ENCODE measurements at regions not wholly inside any gene's neighbourhood (a gene's known extent, or its start where the extent isn't known, plus 50 kb on each side); places are given as distances from the start of the nearest gene placed in this dataset.

DNA sequence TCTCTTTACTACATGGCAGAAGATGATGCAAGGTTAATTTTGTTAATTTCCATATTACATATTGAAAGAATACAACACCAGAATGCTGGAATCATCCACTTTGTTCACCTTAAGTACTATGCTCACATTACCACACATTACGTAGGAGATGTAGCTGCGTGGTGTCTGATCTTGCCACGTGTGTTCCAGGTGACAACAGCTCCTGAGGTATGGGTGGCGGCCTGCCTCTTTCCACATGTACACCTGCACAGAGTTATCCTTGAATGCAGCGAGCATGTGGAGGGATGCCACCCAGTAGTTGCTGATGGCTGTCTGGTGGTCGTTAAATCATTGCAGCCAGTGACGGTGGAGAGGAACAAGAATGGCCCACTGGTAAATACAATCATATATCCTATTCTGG, 740.5 kb upstream of the EEF2KMT start:
- no peak overlapping the region for H3K4me3 ChIP-seq (ENCODE audit: low read depth, low read length)
- TF ChIP-seq, protein P1, sequence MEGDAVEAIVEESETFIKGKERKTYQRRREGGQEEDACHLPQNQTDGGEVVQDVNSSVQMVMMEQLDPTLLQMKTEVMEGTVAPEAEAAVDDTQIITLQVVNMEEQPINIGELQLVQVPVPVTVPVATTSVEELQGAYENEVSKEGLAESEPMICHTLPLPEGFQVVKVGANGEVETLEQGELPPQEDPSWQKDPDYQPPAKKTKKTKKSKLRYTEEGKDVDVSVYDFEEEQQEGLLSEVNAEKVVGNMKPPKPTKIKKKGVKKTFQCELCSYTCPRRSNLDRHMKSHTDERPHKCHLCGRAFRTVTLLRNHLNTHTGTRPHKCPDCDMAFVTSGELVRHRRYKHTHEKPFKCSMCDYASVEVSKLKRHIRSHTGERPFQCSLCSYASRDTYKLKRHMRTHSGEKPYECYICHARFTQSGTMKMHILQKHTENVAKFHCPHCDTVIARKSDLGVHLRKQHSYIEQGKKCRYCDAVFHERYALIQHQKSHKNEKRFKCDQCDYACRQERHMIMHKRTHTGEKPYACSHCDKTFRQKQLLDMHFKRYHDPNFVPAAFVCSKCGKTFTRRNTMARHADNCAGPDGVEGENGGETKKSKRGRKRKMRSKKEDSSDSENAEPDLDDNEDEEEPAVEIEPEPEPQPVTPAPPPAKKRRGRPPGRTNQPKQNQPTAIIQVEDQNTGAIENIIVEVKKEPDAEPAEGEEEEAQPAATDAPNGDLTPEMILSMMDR (IDR thresholded peaks at IDR 0.05; ENCODE audit: insufficient read depth, low read length, missing control alignments) = no peak
- CTCF ChIA-PET = no interaction called here
- no peak for DNase-seq (ENCODE audit: low read depth, low spot score)
- POLR2A ChIA-PET = no interaction called here

DNA sequence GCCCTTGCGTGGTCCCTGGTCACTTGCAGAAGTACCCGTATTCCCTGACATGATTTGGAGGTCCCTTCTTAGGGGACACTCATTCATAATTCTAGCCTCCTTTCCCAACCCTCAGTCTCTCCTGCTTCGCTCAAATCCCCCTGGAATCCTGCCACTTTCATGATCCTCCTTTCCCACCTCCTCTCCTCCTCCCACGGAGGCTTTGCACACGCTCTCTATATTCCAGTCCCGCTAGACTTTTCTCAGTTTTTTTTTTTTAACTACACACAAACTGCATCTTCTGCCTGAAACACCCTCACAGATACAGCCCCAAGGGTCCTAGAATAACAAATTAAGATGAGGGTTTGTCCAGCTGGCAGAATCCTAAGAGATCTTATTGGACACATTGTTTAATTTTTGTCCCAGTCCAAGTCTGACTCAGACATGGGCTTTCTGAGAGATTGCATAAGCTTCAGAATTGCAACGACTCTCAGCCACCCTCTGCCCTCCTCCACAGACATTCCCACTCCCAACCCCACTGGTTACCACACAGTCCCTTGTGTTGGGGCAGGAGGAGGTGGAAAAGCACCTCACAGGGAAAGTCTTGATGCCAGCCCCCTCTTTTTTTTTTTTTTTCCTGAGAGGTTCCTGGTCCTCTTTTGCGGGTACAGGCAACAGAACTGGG, 739.5 kb upstream of the EEF2KMT start:
- CTCF ChIA-PET = no interaction called here
- DNase-seq (ENCODE audit: low read depth, low spot score) = no peak
- TF ChIP-seq, protein P1 (IDR thresholded peaks at IDR 0.05; ENCODE audit: insufficient read depth, low read length, missing control alignments) = no peak
- no peak overlapping the region for H3K4me3 ChIP-seq (ENCODE audit: low read depth, low read length)
- POLR2A ChIA-PET = no interaction called here

DNA sequence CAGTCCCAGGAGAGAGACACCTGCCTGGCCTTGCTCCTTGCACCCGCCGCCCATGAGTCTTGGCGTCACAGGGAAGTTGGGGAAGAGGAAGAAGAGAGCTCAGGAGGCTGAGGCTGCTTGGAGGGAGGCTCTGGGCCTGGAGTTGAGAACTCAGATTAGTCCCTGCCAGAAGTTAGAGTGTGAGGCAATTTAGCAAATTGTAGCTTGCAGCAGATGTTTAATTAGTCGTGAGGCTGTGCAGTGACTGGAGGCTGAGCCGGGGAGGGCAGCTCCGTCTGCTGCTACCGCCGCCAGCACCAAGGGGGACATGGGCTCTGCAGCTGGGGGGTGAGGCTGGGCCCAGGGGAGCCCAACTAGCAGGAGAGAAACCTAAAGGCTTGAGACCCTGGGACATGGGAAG, 738.3 kb upstream of the EEF2KMT start:
- POLR2A ChIA-PET = no interaction called here
- CTCF ChIA-PET = no interaction called here
- no peak for DNase-seq (ENCODE audit: low read depth, low spot score)
- TF ChIP-seq, protein P1 (IDR thresholded peaks at IDR 0.05; ENCODE audit: insufficient read depth, low read length, missing control alignments) = no peak
- no peak overlapping the region for H3K4me3 ChIP-seq (ENCODE audit: low read depth, low read length)

DNA sequence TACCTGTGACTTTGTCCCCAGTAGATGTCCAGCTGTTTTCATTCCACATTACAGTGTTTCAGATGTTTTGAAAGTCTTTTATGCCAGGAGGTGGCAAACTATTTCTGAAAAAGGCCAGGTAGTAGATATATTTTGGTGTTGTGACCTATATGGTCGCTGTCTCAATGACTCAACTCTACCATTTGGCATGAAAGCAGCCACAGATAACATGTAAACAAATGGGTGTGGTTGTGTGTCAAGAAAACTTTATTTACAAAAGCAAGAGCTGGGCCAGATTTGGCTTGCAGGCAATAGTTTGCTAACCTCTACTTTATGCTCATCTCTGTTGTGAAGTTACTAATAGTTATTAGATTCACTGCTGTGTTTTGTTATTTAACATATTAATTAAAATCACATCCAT, 728.7 kb upstream of the EEF2KMT start:
- CTCF ChIA-PET = no interaction called here
- POLR2A ChIA-PET = no interaction called here
- TF ChIP-seq, protein P1 (IDR thresholded peaks at IDR 0.05; ENCODE audit: insufficient read depth, low read length, missing control alignments) = no peak

DNA sequence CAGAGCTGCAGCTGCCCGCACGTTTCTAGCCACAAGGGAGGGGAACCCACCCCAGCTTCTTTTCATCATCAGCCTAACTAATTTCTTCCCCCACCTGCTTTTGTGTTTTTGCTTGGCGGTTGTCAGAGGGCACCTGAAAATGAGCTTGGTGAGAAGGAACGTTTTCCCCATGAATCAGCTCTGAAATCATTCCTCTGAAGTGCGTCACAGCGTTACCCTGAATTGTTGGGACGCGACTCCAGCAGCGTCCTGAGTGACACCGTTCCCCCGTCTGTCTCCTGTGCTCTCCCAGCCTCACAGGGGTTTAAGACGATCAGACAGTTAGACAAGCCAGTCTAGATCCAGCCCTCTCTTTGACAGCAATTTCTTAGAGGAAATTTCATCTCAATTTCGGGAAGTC, 722.9 kb upstream of the EEF2KMT start:
- ChIA-PET CTCF (no interaction called here), POLR2A (no interaction called here)
- TF ChIP-seq, protein P1 (IDR thresholded peaks at IDR 0.05; ENCODE audit: insufficient read depth, low read length, missing control alignments) = no peak
- DNase-seq (ENCODE audit: low read depth, low spot score) = no peak
- H3K4me3 ChIP-seq (ENCODE audit: low read depth, low read length) = no peak overlapping the region

More for the DNA sequence above, 728.7 kb upstream of the EEF2KMT start:
- DNase-seq (ENCODE audit: low read depth, low spot score) = no peak
- no peak overlapping the region for H3K4me3 ChIP-seq (ENCODE audit: low read depth, low read length)

DNA sequence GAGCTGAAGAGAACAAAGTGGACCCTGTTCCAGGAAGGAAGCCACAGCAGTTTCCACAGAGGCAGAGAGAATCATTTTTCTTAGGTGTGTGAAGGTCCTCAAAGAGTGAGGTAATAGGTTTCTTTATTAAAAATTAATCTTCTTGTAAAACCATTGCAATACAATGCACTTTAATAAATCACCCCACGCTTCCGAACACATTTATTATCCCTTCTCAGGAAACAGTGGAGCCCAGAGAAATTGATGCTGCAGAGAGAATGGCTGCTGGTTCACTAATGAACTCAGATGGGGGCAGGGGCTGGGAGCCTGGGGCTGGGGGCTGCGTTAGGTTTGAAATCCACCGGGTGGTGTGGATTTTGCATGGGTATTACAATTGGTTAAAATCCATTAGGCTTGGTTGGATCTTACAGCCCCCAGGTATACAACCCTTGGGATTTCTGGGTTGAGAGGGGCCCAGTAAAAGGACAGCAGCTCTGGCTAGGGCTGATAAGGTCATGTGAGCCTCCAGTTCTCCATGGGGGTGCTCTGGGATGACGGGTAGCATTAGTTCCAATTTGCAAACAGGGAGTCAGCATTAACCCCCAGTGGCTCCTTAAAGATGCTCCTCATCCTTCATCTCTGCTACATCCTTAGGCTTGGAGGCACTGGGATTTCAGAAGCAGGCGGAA, 718.1 kb upstream of the EEF2KMT start:
- no peak overlapping the region for H3K4me3 ChIP-seq (ENCODE audit: low read depth, low read length)
- CTCF ChIA-PET = no interaction called here
- TF ChIP-seq, protein P1 (IDR thresholded peaks at IDR 0.05; ENCODE audit: insufficient read depth, low read length, missing control alignments) = no peak
- POLR2A ChIA-PET = no interaction called here
- no peak for DNase-seq (ENCODE audit: low read depth, low spot score)

Measured in AG04449 (cell line).